ENCODE measurements at regions not wholly inside any gene's neighbourhood (a gene's known extent, or its start where the extent isn't known, plus 50 kb on each side); places are given as distances from the start of the nearest gene placed in this dataset.
A peak's percentile ranks its signal among the peaks of the same experiment; 100 is the strongest.

GRCh38 chr1:17877316-17877715 lies 122.2 kb downstream of the ACTL8 start:
- DNase-seq (ENCODE audit: low spot score), result no peak

- no peak for DNase-seq (ENCODE audit: low spot score)
Measured at GRCh38 chr1:17877896-17878295, 122.8 kb downstream of the ACTL8 start.

DNA sequence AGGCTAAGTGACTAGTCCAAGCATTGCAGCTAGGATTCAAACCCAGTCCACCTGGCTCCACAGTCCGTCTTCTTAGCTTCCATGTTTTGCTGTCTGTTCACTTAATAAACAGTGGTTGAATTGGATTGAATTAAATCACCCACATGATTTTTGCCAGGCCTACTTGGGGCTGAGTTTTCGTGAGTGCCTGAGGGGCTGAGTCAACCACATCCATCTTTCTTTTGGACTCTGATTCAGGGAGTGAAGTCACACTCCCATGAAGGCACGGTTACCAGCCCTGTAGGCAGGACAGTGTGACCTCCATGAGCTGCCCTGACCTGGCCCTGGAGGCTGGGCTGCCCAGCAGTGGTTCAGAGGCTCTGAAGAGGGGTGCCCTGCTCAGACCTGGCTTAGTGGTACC lies 123.7 kb downstream of the ACTL8 start:
- DNase-seq (ENCODE audit: low spot score), result peak; percentile 66

DNA sequence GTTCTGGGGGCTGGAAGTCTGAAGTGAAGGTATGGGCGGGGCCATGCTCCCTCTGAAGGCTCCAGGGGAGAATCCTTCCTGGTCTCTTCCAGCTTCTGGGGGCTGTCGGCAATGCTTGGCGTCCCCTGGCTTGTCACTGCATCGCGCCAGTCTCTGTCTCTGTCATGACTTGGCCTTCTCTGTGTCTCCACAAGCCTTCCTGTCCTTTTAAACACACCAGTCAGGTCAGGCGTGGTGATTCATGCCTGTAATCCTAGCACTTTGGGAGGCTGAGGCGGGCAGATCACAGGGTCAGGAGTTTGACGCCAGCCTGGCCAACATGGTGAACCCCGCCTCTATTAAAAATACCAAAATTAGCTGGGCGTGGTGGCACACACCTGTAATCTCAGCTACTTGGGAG lies 125.3 kb downstream of the ACTL8 start:
- no peak for DNase-seq (ENCODE audit: low spot score)

- DNase-seq (ENCODE audit: low spot score), result no peak
Measured at GRCh38 chr1:17881761-17882160, 126.6 kb downstream of the ACTL8 start.

DNA sequence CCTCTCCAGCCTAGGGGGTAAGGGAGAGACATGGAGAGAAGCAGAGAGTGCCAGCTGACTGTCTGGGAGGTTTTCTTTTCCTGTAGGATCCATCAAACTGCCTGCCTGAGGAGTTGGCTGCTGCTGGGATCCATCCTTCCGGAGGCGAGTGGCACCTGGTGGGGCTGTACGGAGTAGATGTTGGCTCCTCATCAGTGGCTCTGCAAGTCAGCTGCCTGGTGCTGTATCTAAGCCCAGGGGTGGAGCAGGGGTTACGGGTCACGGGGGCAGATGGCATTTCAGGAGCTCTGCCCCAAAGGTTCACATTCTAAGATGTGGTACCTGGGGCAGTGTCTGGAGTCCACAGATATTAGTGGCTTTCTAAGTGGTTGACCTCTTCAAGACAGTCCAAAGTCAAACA lies 128.0 kb downstream of the ACTL8 start:
- DNase-seq (ENCODE audit: low spot score), result no peak

- DNase-seq (ENCODE audit: low spot score), result no peak
Measured at GRCh38 chr1:17883662-17884395, 128.7 kb downstream of the ACTL8 start.

DNA sequence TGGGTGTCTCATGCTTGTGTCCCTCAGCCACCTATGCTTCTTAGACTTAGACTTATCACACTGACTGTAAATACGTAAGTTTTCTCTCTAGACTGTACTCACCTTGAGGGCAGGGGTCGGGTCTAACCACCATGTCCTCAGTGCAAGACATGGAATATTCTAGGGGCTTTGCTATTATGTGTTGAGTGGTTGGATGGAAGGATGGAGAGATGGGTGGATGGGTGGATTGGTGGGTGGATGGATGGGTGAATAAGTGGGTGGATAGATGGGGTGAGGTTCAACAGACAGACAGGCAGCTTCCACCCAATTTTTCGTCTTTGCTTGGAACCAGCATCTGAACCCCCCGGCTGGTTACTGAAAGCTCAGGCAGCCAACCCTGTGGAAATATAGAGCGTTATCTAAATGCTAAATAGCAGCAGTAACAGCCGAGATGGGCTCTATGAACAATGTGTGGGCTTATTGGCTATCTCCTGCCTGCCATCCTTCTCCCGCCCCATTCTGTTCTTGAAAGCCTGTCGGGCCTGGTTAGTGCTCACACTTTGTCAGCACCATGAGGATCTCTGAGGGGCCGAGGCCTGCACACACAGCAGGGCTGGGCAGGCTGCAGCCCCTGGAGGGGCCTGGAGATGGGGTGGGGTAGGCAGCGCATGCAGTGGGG lies 130.7 kb downstream of the ACTL8 start:
- no peak for DNase-seq (ENCODE audit: low spot score)

DNA sequence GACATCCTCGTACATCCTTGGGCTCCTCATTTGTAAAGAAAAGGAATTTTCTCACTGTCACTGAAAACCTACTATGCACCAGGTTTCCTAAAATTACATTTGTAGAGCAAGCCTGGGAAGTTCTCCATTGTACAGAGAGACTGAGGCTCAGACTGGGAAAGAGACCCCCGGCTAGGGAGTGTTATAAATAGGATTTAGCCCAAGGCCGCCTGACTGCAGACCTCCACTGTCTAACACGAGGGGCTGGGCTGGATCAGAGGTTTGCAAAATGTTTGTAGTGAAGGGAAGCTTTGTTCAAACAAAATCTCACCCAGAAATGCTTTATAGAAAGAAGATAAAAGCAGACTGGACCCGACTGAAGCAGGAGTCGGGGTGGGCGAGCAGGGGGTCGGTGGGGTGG lies 131.3 kb downstream of the ACTL8 start:
- DNase-seq (ENCODE audit: low spot score), result no peak

- no peak for DNase-seq (ENCODE audit: low spot score)
Measured at GRCh38 chr1:17886838-17887441, 131.8 kb downstream of the ACTL8 start.

- no peak for DNase-seq (ENCODE audit: low spot score)
Measured at GRCh38 chr1:17887661-17888371, 132.7 kb downstream of the ACTL8 start.

- no peak for DNase-seq (ENCODE audit: low spot score)
Measured at GRCh38 chr1:17890056-17890814, 135.1 kb downstream of the ACTL8 start.

DNA sequence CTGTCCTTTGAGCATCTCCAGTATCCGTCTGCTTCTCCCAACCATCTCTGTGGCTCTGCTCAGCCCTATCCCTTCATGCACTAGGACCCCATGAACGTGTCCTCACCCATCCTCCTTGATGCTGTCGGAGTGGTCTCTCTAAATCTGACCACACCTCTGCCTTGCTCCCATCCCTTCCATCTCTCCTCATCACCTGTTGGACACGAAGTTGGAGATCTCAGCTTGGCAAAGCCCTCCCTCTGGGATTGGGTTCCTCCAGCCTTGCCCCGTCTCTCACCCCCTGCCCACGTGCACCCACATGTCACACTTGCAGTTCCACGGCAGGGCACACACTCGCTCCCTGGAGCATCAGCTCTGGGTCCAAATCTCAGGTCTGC lies 135.7 kb downstream of the ACTL8 start:
- no peak for DNase-seq (ENCODE audit: low spot score)

- no peak for DNase-seq (ENCODE audit: low spot score)
Measured at GRCh38 chr1:17891205-17892110, 136.3 kb downstream of the ACTL8 start.

DNA sequence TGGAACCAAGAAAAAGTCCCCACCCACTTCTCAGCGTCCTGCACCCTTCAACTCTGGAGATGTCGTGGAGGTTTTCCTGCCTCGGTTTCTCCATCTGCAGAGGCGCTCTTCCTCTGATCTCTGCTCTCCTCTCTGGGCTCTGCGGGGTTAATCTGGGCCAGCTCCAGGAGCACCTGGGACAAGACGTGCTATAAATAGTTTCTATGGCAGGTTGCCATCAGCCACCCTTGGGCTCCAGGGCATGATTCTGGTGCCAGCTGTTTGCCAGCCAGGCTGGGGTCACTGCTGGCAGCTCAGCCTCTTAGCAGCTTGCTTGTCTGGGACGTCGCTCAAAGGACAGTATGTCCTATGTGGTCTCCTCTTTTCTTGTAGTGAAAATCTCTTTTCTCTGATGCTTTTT lies 137.1 kb downstream of the ACTL8 start:
- DNase-seq (ENCODE audit: low spot score), result peak; percentile 2

GRCh38 chr1:17892851-17893250 lies 137.7 kb downstream of the ACTL8 start:
- no peak for DNase-seq (ENCODE audit: low spot score)

GRCh38 chr1:17893891-17894631 lies 138.9 kb downstream of the ACTL8 start:
- DNase-seq (ENCODE audit: low spot score), result peak; percentile 29

GRCh38 chr1:17895401-17895800 lies 140.3 kb downstream of the ACTL8 start:
- no peak for DNase-seq (ENCODE audit: low spot score)

DNA sequence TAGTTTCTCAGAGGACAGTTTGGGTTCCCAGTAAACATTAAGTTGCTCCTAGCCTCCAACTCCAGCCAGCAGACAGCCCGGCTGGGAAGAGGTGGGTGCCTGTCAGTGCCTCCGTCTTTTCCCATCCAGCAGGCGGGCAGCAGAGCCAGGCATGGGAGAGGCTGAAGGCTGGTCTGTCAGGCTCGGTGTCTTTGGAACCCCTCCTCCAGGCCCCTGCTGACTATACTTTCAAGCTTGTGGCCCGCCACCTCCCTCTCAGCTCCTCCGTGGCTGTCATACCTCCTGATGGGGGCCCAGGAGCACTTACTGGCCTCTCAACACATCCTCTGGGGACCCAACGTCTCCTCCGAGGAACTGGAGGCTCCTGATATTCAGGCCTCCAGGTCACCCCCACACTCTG lies 140.9 kb downstream of the ACTL8 start:
- DNase-seq (ENCODE audit: low spot score), result no peak

- DNase-seq (ENCODE audit: low spot score), result peak; percentile 64
Measured at GRCh38 chr1:17903386-17903785, 148.3 kb downstream of the ACTL8 start.
